ENCODE measurements at regions not wholly inside any gene's neighbourhood (a gene's known extent, or its start where the extent isn't known, plus 50 kb on each side); places are given as distances from the start of the nearest gene placed in this dataset.

GRCh38 chr11:87573708-87574107, 536.0 kb downstream of the TMEM135 start (continued):
- TF ChIP-seq REST (IDR thresholded peaks at IDR 0.05; ENCODE audit: low read depth) (no peak), ATF3 (IDR thresholded peaks at IDR 0.05) (no peak), EZH2 (IDR thresholded peaks at IDR 0.05) (no peak), EGR1 (IDR thresholded peaks at IDR 0.05; ENCODE audit: low read depth) (no peak), SRF (IDR thresholded peaks at IDR 0.05; ENCODE audit: low read depth) (no peak), RAD21 (IDR thresholded peaks at IDR 0.05; ENCODE audit: low read depth) (no peak), CBX3 (IDR thresholded peaks at IDR 0.05; ENCODE audit: low read depth) (no peak), TCF7L2 (IDR thresholded peaks at IDR 0.05; ENCODE audit: borderline replicate concordance, extremely low read depth, insufficient read depth, insufficient read length) (no peak)

GRCh38 chr11:87572881-87573280, 535.1 kb downstream of the TMEM135 start:
- no peak overlapping the region for H2AFZ ChIP-seq (ENCODE audit: low read depth, low read length, poor library complexity, severe bottlenecking)
- no peaks in the 10 kb centered on the region for H3K9me3 ChIP-seq (ENCODE audit: control insufficient read depth in 1 of 2, insufficient read depth in 1 of 2, low read depth in 1 of 2, low read length in 2 of 2)
- POLR2A ChIA-PET, result no interaction called here
- H3K4me1 ChIP-seq (ENCODE audit: control insufficient read depth in 1 of 2, insufficient read depth in 2 of 2, low read length in 2 of 2), result no peaks in the 10 kb centered on the region
- no TSS peak for BruUV-seq (replicated peaks)
- RAD21 ChIA-PET (ENCODE audit: low non-redundant PET in 1 of 2, low total read pairs in 2 of 2, uncharacterized antibody in 2 of 2, unreplicated experiment in 2 of 2), result no interaction called here
- no peak overlapping the region for H3K4me3 ChIP-seq (replicated peaks in 1 of 2; ENCODE audit: low read depth in 1 of 2, low read length in 2 of 2)
- intact Hi-C loops (cut with micrococcal nuclease), result no loop called here
- H3K36me3 ChIP-seq (ENCODE audit: control insufficient read depth in 1 of 2, insufficient read depth in 2 of 2, low read length in 2 of 2), result no peaks in the 10 kb centered on the region
- DNase-seq (ENCODE audit: low read depth, low spot score) (no peak), ATAC-seq (no peak)
- no peak overlapping the region for H3K27ac ChIP-seq (ENCODE audit: low read depth, low read length)
- no peak overlapping the region for H3K4me2 ChIP-seq (ENCODE audit: low read length)
- no peaks in the 10 kb centered on the region for H3K9me2 ChIP-seq (ENCODE audit: insufficient read depth)
- H4K20me1 ChIP-seq (ENCODE audit: insufficient read depth), result no peaks in the 10 kb centered on the region
- H3K27me3 ChIP-seq (ENCODE audit: insufficient read depth, low read length), result peaks cover 5% of the 10 kb centered on the region; the same call in 1 of the 2 replicates
- CTCF ChIA-PET, result no interaction called here
- TF ChIP-seq ZNF274 (IDR thresholded peaks at IDR 0.05; ENCODE audit: low read depth, low read length) (no peak), RAD21 (IDR thresholded peaks at IDR 0.05; ENCODE audit: low read depth) (no peak), ZBTB33 (IDR thresholded peaks at IDR 0.05; ENCODE audit: extremely low read depth, insufficient replicate concordance, low read length) (no peak), ZFX (IDR thresholded peaks at IDR 0.05) (no peak), EGR1 (IDR thresholded peaks at IDR 0.05; ENCODE audit: low read depth) (no peak), POLR2AphosphoS5 (IDR thresholded peaks at IDR 0.05; ENCODE audit: low read depth, low read length) (no peak), REST (IDR thresholded peaks at IDR 0.05; ENCODE audit: low read depth) (no peak), SP1 (IDR thresholded peaks at IDR 0.05; ENCODE audit: low read depth) (no peak)
- H3K9ac ChIP-seq (ENCODE audit: low read length), result no peak overlapping the region
- no peaks in the 10 kb centered on the region for H3K79me2 ChIP-seq (ENCODE audit: insufficient read depth, low read length)

Measured in HCT116 (cell line).